Neural progenitor cell (in vitro differentiated cells): ENCODE measurements at regions not wholly inside any gene's neighbourhood (a gene's known extent, or its start where the extent isn't known, plus 50 kb on each side); places are given as distances from the start of the nearest gene placed in this dataset.
A peak's percentile ranks its signal among the peaks of the same experiment; 100 is the strongest.
"Not testable (repeated sequence)": the region's sequence is repeated elsewhere in the genome, so short reads cannot be mapped to it uniquely, and the experiment has no call there.

ENCODE experiments used
- DNase-seq: peaks from one replicate; pipeline ENCODE4 v3.0.0-alpha.2; 2016; ENCODE audit warnings: low spot score
- H2AFZ ChIP-seq: fragments of 200-600 bp; sonication (generic); replicated peaks from 2 replicates; pipeline ENCODE4 v1.6.1; 2016; ENCODE audit warnings: antibody characterized with exemption
- H3F3A ChIP-seq: fragments of 200-600 bp; sonication (generic); 2 replicates; pipeline ENCODE4 v1.6.1; 2016; ENCODE audit warnings: antibody characterized with exemption, low read depth
- H3K27ac ChIP-seq: fragments of 200-600 bp; sonication (generic); 2 replicates; pipeline ENCODE4 v1.5.1; 2016; ENCODE audit warnings: mild to moderate bottlenecking
- H3K27me3 ChIP-seq: fragments of 200-600 bp; sonication (generic); 2 replicates; pipeline ENCODE4 v1.6.1; 2016; ENCODE audit warnings: mild to moderate bottlenecking, moderate library complexity
- H3K36me3 ChIP-seq: fragments of 200-600 bp; sonication (generic); 2 replicates; pipeline ENCODE4 v1.5.1; 2016
- H3K4me1 ChIP-seq: fragments of 200-600 bp; sonication (generic); 2 replicates; pipeline ENCODE4 v1.6.1; 2016; ENCODE audit warnings: mixed run types
- H3K4me2 ChIP-seq: fragments of 200-600 bp; sonication (generic); 2 replicates; pipeline ENCODE4 v1.6.1; 2016
- H3K4me3 ChIP-seq: fragments of 200-600 bp; sonication (generic); 2 replicates; pipeline ENCODE4 v1.5.1; 2016
- H3K79me2 ChIP-seq: fragments of 200-600 bp; sonication (generic); 2 replicates; pipeline ENCODE4 v1.6.1; 2016; ENCODE audit warnings: low read depth
- H3K9ac ChIP-seq: fragments of 200-600 bp; sonication (generic); 2 replicates; pipeline ENCODE4 v1.6.1; 2016
- H3K9me3 ChIP-seq: fragments of 200-600 bp; sonication (generic); 2 replicates; pipeline ENCODE4 v1.5.1; 2016; ENCODE audit warnings: low read depth
- H4K20me1 ChIP-seq: fragments of 200-600 bp; sonication (generic); 2 replicates; pipeline ENCODE4 v1.6.1; 2016; ENCODE audit warnings: low read depth
- H3K27ac Mint-ChIP-seq: 3 replicates; pipeline ENCODE4 v1.8.0; 2021; ENCODE audit warnings: mixed read lengths
- H3K27me3 Mint-ChIP-seq: 2 replicates; pipeline ENCODE4 v1.8.0; 2022; ENCODE audit warnings: low read depth, mild to moderate bottlenecking, inconsistent platforms, moderate library complexity, mixed read lengths; ENCODE audit not compliant: insufficient read depth
- H3K36me3 Mint-ChIP-seq: 3 replicates; pipeline ENCODE4 v1.8.0; 2021; ENCODE audit warnings: mixed read lengths
- H3K4me1 Mint-ChIP-seq: 3 replicates; pipeline ENCODE4 v1.8.0; 2021; ENCODE audit warnings: mixed read lengths
- H3K4me3 Mint-ChIP-seq: 3 replicates; pipeline ENCODE4 v1.8.0; 2021; ENCODE audit warnings: mild to moderate bottlenecking, moderate library complexity, mixed read lengths
- H3K9me3 Mint-ChIP-seq: 3 replicates; pipeline ENCODE4 v1.8.0; 2020; ENCODE audit warnings: mixed read lengths
- CTCF ChIP-seq: fragments of 200-600 bp; sonication (generic); IDR thresholded peaks from 2 replicates; pipeline ENCODE4 v1.5.1; 2017; ENCODE audit warnings: antibody characterized with exemption, mild to moderate bottlenecking
- EZH2 ChIP-seq: fragments of 200-600 bp; sonication (generic); IDR thresholded peaks from 2 replicates; pipeline ENCODE4 v1.6.1; 2017; ENCODE audit warnings: antibody characterized with exemption, mild to moderate bottlenecking, moderate library complexity
- EZH2phosphoT487 ChIP-seq: fragments of 200-600 bp; sonication (generic); IDR thresholded peaks from 2 replicates; pipeline ENCODE4 v1.6.1; 2017; ENCODE audit warnings: antibody characterized with exemption

- Histone ChIP-seq H3K79me2 (no peaks in the 10 kb centered on the region), H3K27me3 (no peaks in the 10 kb centered on the region), H3K9me3 (no peaks in the 10 kb centered on the region), H3K9ac (no peak overlapping the region), H3K36me3 (no peaks in the 10 kb centered on the region), H2AFZ (no peak overlapping the region), H3F3A (no peaks in the 10 kb centered on the region), H3K4me2 (no peak overlapping the region), H4K20me1 (no peaks in the 10 kb centered on the region), H3K4me1 (no peaks in the 10 kb centered on the region), H3K27ac (no peak overlapping the region), H3K4me3 (no peak overlapping the region)
- no peaks in the 10 kb centered on the region for H3K9me3 Mint-ChIP-seq
- peaks cover 9% of the 10 kb centered on the region for H3K4me1 Mint-ChIP-seq
- TF ChIP-seq CTCF, result no peak
- no peak for TF ChIP-seq EZH2phosphoT487
- no peak for TF ChIP-seq EZH2
- no peak for DNase-seq
- H3K36me3 Mint-ChIP-seq, result no peaks in the 10 kb centered on the region
- no peaks in the 10 kb centered on the region for H3K27me3 Mint-ChIP-seq
- no peak overlapping the region for H3K27ac Mint-ChIP-seq
- H3K4me3 Mint-ChIP-seq, result no peak overlapping the region
These were observed 142.4 kb upstream of the GALNT2 start for GRCh38 chr1:229924639-229925038.

- H3K9me3 Mint-ChIP-seq, result peaks cover 19% of the 10 kb centered on the region
- Histone ChIP-seq H3K27ac (no peak overlapping the region), H3K9me3 (no peaks in the 10 kb centered on the region), H4K20me1 (no peaks in the 10 kb centered on the region), H3K4me2 (no peak overlapping the region), H3K79me2 (no peaks in the 10 kb centered on the region), H3K27me3 (no peaks in the 10 kb centered on the region), H3K36me3 (no peaks in the 10 kb centered on the region), H3K4me1 (no peaks in the 10 kb centered on the region), H3K9ac (no peak overlapping the region), H3F3A (no peaks in the 10 kb centered on the region), H2AFZ (peak overlapping the region; percentile 76), H3K4me3 (no peak overlapping the region)
- no peaks in the 10 kb centered on the region for H3K27me3 Mint-ChIP-seq
- no peak for TF ChIP-seq EZH2phosphoT487
- no peak for TF ChIP-seq CTCF
- TF ChIP-seq EZH2, result no peak
- DNase-seq, result no peak
- H3K4me1 Mint-ChIP-seq, result peaks cover 8% of the 10 kb centered on the region
- peaks cover 4% of the 10 kb centered on the region for H3K36me3 Mint-ChIP-seq
- no peak overlapping the region for H3K27ac Mint-ChIP-seq
- no peak overlapping the region for H3K4me3 Mint-ChIP-seq
These were observed 138.3 kb upstream of the GALNT2 start for GRCh38 chr1:229928767-229929166.

- not testable (repeated sequence) for H3K27ac ChIP-seq, H3K9ac ChIP-seq, H3K4me3 ChIP-seq, H3K9me3 ChIP-seq, H3F3A ChIP-seq, H2AFZ ChIP-seq, H3K4me3 Mint-ChIP-seq, DNase-seq, H3K27me3 ChIP-seq, H3K36me3 Mint-ChIP-seq, H3K4me2 ChIP-seq, H4K20me1 ChIP-seq, H3K4me1 ChIP-seq, H3K27me3 Mint-ChIP-seq, H3K36me3 ChIP-seq, H3K27ac Mint-ChIP-seq, H3K4me1 Mint-ChIP-seq, H3K79me2 ChIP-seq
- peaks cover 19% of the 10 kb centered on the region for H3K9me3 Mint-ChIP-seq
These were observed 135.3 kb upstream of the GALNT2 start for GRCh38 chr1:229931751-229932150.

- H3K4me3 ChIP-seq, H3K9ac ChIP-seq, H3F3A ChIP-seq, DNase-seq, H4K20me1 ChIP-seq, H3K79me2 ChIP-seq, H3K27me3 ChIP-seq, H3K36me3 Mint-ChIP-seq, H2AFZ ChIP-seq, H3K4me3 Mint-ChIP-seq, H3K4me1 ChIP-seq, H3K9me3 ChIP-seq, H3K27ac ChIP-seq, H3K36me3 ChIP-seq, H3K27ac Mint-ChIP-seq, H3K4me2 ChIP-seq, H3K27me3 Mint-ChIP-seq, H3K4me1 Mint-ChIP-seq: not testable (repeated sequence)
- H3K9me3 Mint-ChIP-seq, result peaks cover 19% of the 10 kb centered on the region
These were observed 131.9 kb upstream of the GALNT2 start for GRCh38 chr1:229935157-229935556.
